ENCODE measurements at regions not wholly inside any gene's neighbourhood (a gene's known extent, or its start where the extent isn't known, plus 50 kb on each side); places are given as distances from the start of the nearest gene placed in this dataset.

DNA sequence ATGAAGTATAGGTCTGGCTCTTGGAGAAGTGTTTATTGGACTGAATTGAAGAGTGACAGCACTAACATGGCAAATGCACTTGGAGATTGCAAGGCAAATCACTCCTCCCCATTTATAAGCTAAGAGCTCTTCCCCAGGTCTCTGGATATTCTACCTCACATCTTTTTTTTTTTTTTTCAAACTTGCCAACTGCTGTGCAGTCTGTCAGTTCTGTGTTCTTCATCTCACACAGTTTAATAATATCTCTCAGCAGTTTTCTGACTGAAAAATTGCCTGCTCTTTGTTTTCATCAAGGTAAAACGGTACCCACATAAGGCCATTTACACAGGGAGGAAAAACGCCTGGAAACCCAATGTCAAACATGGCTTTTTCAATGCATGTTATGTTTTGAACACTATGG lies 186.1 kb upstream of the B3GALT2 start:
- Histone ChIP-seq H3K9me3 (ENCODE audit: insufficient read depth, low read depth) (no peaks in the 10 kb centered on the region), H3K79me2 (ENCODE audit: low read depth) (no peaks in the 10 kb centered on the region), H2AFZ (no peak overlapping the region), H4K20me1 (ENCODE audit: insufficient read depth) (no peaks in the 10 kb centered on the region), H3K27ac (no peak overlapping the region), H3K4me2 (no peak overlapping the region), H3K27me3 (ENCODE audit: insufficient read depth, low read depth) (no peaks in the 10 kb centered on the region), H3K9me2 (ENCODE audit: insufficient read depth) (no peaks in the 10 kb centered on the region), H3K4me3 (no peak overlapping the region), H3K4me1 (replicated peaks; ENCODE audit: insufficient read depth) (no peaks in the 10 kb centered on the region), H3F3A (ENCODE audit: insufficient read depth, low read depth) (no peaks in the 10 kb centered on the region), H3K36me3 (ENCODE audit: low read depth) (no peaks in the 10 kb centered on the region)
- BruUV-seq (replicated peaks): no TSS peak
- POLR2A ChIA-PET (ENCODE audit: unreplicated experiment): no interaction called here
- DNase-seq: no peak
- CTCF ChIA-PET: no interaction called here
- TF ChIP-seq, protein P1, sequence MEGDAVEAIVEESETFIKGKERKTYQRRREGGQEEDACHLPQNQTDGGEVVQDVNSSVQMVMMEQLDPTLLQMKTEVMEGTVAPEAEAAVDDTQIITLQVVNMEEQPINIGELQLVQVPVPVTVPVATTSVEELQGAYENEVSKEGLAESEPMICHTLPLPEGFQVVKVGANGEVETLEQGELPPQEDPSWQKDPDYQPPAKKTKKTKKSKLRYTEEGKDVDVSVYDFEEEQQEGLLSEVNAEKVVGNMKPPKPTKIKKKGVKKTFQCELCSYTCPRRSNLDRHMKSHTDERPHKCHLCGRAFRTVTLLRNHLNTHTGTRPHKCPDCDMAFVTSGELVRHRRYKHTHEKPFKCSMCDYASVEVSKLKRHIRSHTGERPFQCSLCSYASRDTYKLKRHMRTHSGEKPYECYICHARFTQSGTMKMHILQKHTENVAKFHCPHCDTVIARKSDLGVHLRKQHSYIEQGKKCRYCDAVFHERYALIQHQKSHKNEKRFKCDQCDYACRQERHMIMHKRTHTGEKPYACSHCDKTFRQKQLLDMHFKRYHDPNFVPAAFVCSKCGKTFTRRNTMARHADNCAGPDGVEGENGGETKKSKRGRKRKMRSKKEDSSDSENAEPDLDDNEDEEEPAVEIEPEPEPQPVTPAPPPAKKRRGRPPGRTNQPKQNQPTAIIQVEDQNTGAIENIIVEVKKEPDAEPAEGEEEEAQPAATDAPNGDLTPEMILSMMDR (conservative IDR thresholded peaks at IDR 0.05): no peak
- TF ChIP-seq EZH2 (IDR thresholded peaks at IDR 0.05; ENCODE audit: low read depth): no peak
- intact Hi-C loops (cut with micrococcal nuclease; ENCODE audit: unreplicated experiment): no loop called here

DNA sequence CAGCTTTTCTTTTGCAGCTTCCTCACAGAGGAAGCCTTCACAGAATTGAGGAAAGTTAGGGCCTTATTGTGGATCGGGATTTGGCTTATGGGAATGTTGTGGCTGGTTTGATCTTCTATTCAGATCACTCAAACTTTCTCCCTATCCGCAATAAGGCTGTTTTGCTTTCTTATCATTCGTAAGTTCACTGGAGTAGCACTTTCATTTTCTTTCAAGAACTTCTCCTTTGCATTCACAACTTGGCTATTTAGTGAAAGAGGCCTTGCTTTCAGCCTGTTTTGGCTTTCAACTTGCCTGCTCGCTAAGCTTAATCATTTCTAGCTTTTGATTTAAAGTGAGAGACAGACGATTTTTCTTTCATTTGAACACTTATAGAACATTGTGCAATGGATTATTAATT lies 181.9 kb upstream of the B3GALT2 start:
- H3K4me3 ChIP-seq: no peak overlapping the region
- H3K4me1 ChIP-seq (replicated peaks; ENCODE audit: insufficient read depth): no peaks in the 10 kb centered on the region
- no peaks in the 10 kb centered on the region for H3F3A ChIP-seq (ENCODE audit: insufficient read depth, low read depth)
- TF ChIP-seq, protein P1 (conservative IDR thresholded peaks at IDR 0.05): no peak
- no peak for TF ChIP-seq EZH2 (IDR thresholded peaks at IDR 0.05; ENCODE audit: low read depth)
- no peaks in the 10 kb centered on the region for H3K9me2 ChIP-seq (ENCODE audit: insufficient read depth)
- intact Hi-C loops (cut with micrococcal nuclease; ENCODE audit: unreplicated experiment): no loop called here
- H3K9me3 ChIP-seq (ENCODE audit: insufficient read depth, low read depth): no peaks in the 10 kb centered on the region
- CTCF ChIA-PET: no interaction called here
- POLR2A ChIA-PET (ENCODE audit: unreplicated experiment): no interaction called here
- H3K27ac ChIP-seq: no peak overlapping the region
- DNase-seq: no peak
- peak overlapping the region; percentile 46 for H3K4me2 ChIP-seq
- no peaks in the 10 kb centered on the region for H3K27me3 ChIP-seq (ENCODE audit: insufficient read depth, low read depth)
- no peaks in the 10 kb centered on the region for H3K79me2 ChIP-seq (ENCODE audit: low read depth)
- BruUV-seq (replicated peaks): no TSS peak
- H4K20me1 ChIP-seq (ENCODE audit: insufficient read depth): no peaks in the 10 kb centered on the region
- peak overlapping the region; percentile 52; the same call in 1 of the 2 replicates for H2AFZ ChIP-seq
- H3K36me3 ChIP-seq (ENCODE audit: low read depth): no peaks in the 10 kb centered on the region

DNA sequence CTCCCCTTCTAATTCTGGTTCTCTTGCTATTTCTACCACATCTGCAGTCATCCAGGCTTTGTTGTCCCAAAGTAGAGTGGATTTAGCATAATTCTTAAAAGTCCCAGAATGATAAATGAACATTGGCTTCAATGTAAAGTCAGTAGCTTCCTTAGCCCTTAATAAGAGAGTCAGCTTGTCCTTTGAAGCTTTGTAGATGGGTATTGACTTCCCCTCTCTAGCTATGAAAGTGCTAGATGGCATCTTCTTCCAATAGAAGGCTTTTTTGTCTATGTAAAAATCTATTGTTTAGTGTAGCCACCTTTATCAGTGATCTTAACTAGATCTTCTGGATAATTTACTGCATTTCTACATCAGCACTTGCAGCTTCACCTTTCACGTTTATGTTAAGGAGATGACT lies 181.4 kb upstream of the B3GALT2 start:
- Histone ChIP-seq H3K79me2 (ENCODE audit: low read depth) (no peaks in the 10 kb centered on the region), H3K4me1 (replicated peaks; ENCODE audit: insufficient read depth) (no peaks in the 10 kb centered on the region), H2AFZ (peak overlapping the region; percentile 52; the same call in 1 of the 2 replicates), H3K9me3 (ENCODE audit: insufficient read depth, low read depth) (no peaks in the 10 kb centered on the region), H3K27ac (no peak overlapping the region), H3K4me2 (no peak overlapping the region), H4K20me1 (ENCODE audit: insufficient read depth) (no peaks in the 10 kb centered on the region), H3K36me3 (ENCODE audit: low read depth) (no peaks in the 10 kb centered on the region), H3F3A (ENCODE audit: insufficient read depth, low read depth) (no peaks in the 10 kb centered on the region), H3K9me2 (ENCODE audit: insufficient read depth) (no peaks in the 10 kb centered on the region), H3K27me3 (ENCODE audit: insufficient read depth, low read depth) (no peaks in the 10 kb centered on the region), H3K4me3 (no peak overlapping the region)
- no TSS peak for BruUV-seq (replicated peaks)
- no peak for DNase-seq
- ChIA-PET POLR2A (ENCODE audit: unreplicated experiment) (no interaction called here), CTCF (no interaction called here)
- intact Hi-C loops (cut with micrococcal nuclease; ENCODE audit: unreplicated experiment): no loop called here
- TF ChIP-seq EZH2 (IDR thresholded peaks at IDR 0.05; ENCODE audit: low read depth): no peak
- TF ChIP-seq, protein P1 (conservative IDR thresholded peaks at IDR 0.05): no peak

Data from PC-9 (cell line).